ENCODE measurements at regions not wholly inside any gene's neighbourhood (a gene's known extent, or its start where the extent isn't known, plus 50 kb on each side); places are given as distances from the start of the nearest gene placed in this dataset.

- DNase-seq = no peak
Observed at GRCh38 chr5:129821477-129822131, 73.7 kb downstream of the MINAR2 start.

GRCh38 chr5:129830288-129830687, 74.0 kb upstream of the CHSY3 start:
- DNase-seq = no peak

- DNase-seq = no peak
Observed at GRCh38 chr5:129836321-129836720, 67.9 kb upstream of the CHSY3 start.

GRCh38 chr5:129844764-129845163, 59.5 kb upstream of the CHSY3 start:
- no peak for DNase-seq

- peak; percentile 73 for DNase-seq
Observed at GRCh38 chr5:129852747-129853352, 51.4 kb upstream of the CHSY3 start.

- no peak for DNase-seq
Observed at GRCh38 chr5:129853588-129853987, 50.7 kb upstream of the CHSY3 start.

Measured in stimulated activated CD4-positive, alpha-beta T cell treated with anti-CD3 and anti-CD28 coated beads, Interleukin-4, amount 100 ng/mL, for 1 hour (primary cell).